NCI-H774 (cell line): ENCODE measurements at regions not wholly inside any gene's neighbourhood (a gene's known extent, or its start where the extent isn't known, plus 50 kb on each side); places are given as distances from the start of the nearest gene placed in this dataset.
"Not testable (repeated sequence)": the region's sequence is repeated elsewhere in the genome, so short reads cannot be mapped to it uniquely, and the experiment has no call there.

ENCODE experiments used
- DNase-seq: peaks from one replicate; lab custom pipeline; 2025; lab: John Stamatoyannopoulos, UW

- DNase-seq = no peak
Measured at GRCh38 chr2:241957276-241957675, 87.7 kb downstream of the RTP5 start.

- no peak for DNase-seq
Measured at GRCh38 chr2:241958818-241959545, 89.5 kb downstream of the RTP5 start.

GRCh38 chr2:241959751-241960269 lies 90.3 kb downstream of the RTP5 start:
- no peak for DNase-seq

- no peak for DNase-seq
Measured at GRCh38 chr2:241961454-241961853, 91.9 kb downstream of the RTP5 start.

GRCh38 chr2:241964133-241964532 lies 94.6 kb downstream of the RTP5 start:
- DNase-seq = no peak

- no peak for DNase-seq
Measured at GRCh38 chr2:241965931-241966412, 96.4 kb downstream of the RTP5 start.

GRCh38 chr2:241966647-241967466 lies 97.3 kb downstream of the RTP5 start:
- no peak for DNase-seq

- no peak for DNase-seq
Measured at GRCh38 chr2:241967467-241968144, 98.1 kb downstream of the RTP5 start.

GRCh38 chr2:241968417-241968816 lies 98.9 kb downstream of the RTP5 start:
- no peak for DNase-seq

- DNase-seq = not testable (repeated sequence)
Measured at GRCh38 chr2:241969182-241969581, 99.7 kb downstream of the RTP5 start.

- DNase-seq = no peak
Measured at GRCh38 chr2:241970716-241971115, 101.2 kb downstream of the RTP5 start.

GRCh38 chr2:241974096-241974495 lies 104.6 kb downstream of the RTP5 start:
- DNase-seq = no peak

GRCh38 chr2:241974851-241975592 lies 105.5 kb downstream of the RTP5 start:
- DNase-seq = no peak

- no peak for DNase-seq
Measured at GRCh38 chr2:241975593-241976284, 106.2 kb downstream of the RTP5 start.

GRCh38 chr2:241976296-241976695 lies 106.8 kb downstream of the RTP5 start:
- no peak for DNase-seq

GRCh38 chr2:241977557-241978300 lies 108.2 kb downstream of the RTP5 start:
- DNase-seq = no peak

GRCh38 chr2:241978670-241979069 lies 109.1 kb downstream of the RTP5 start:
- no peak for DNase-seq

- no peak for DNase-seq
Measured at GRCh38 chr2:241980193-241980592, 110.7 kb downstream of the RTP5 start.

GRCh38 chr2:241981076-241981700 lies 111.7 kb downstream of the RTP5 start:
- DNase-seq = no peak
